Kidney (tissue), 13 donors: ENCODE measurements at regions not wholly inside any gene's neighbourhood (a gene's known extent, or its start where the extent isn't known, plus 50 kb on each side); places are given as distances from the start of the nearest gene placed in this dataset.
A peak's percentile ranks its signal among the peaks of the same experiment; 100 is the strongest.

Experiments
- DNase-seq, 5 donors: peaks; one replicate each; pipeline ENCODE4 v3.0.0-alpha.2; 2013 to 2020
- FAIRE-seq: peaks from 2 replicates; lab custom pipeline; 2012; peaks lifted over from hg19 to GRCh38; lab: Jason Lieb, UNC
- H3K27ac ChIP-seq, 2 donors: one replicate each; pipeline ENCODE4 v1.7.0; 2013; ENCODE audit warnings: low read depth in 2 of 2, low read length in 2 of 2, inconsistent platforms in 1 of 2
- H3K27me3 ChIP-seq: one replicate; pipeline ENCODE4 v1.7.1; 2013; ENCODE audit warnings: low read length, inconsistent platforms; ENCODE audit not compliant: control insufficient read depth, insufficient read depth
- H3K36me3 ChIP-seq, 3 donors: one replicate each; pipeline versions ENCODE4 v1.7.0 to v1.7.1; 2013; ENCODE audit warnings: low read length in 3 of 3, control low read depth in 1 of 3, inconsistent platforms in 1 of 3; ENCODE audit not compliant: insufficient read depth in 3 of 3, control insufficient read depth in 2 of 3
- H3K4me1 ChIP-seq, 3 donors: one replicate each; pipeline versions ENCODE4 v1.7.0 to v1.7.1; 2013; ENCODE audit warnings: low read length in 3 of 3, inconsistent platforms in 1 of 3, low read depth in 1 of 3; ENCODE audit not compliant: control insufficient read depth in 2 of 3, insufficient read depth in 2 of 3
- H3K4me3 ChIP-seq, 3 donors: one replicate each; pipeline versions ENCODE4 v1.7.0 to v1.8.1; 2013; ENCODE audit warnings: low read length in 3 of 3, control low read depth in 1 of 3, inconsistent platforms in 1 of 3
- H3K9ac ChIP-seq, 3 donors: one replicate each; pipeline versions ENCODE4 v1.7.0 to v1.7.1; 2013; ENCODE audit warnings: low read length in 3 of 3, control low read depth in 1 of 3, inconsistent platforms in 1 of 3
- H3K9me3 ChIP-seq, 3 donors: one replicate each; pipeline versions ENCODE4 v1.7.0 to v1.7.1; 2013; ENCODE audit warnings: low read length in 3 of 3, control low read depth in 1 of 3, inconsistent platforms in 1 of 3; ENCODE audit not compliant: control insufficient read depth in 2 of 3, insufficient read depth in 1 of 3
- CTCF ChIP-seq: IDR thresholded peaks from 3 replicates; pipeline ENCODE4 v1.5.1; 2012; ENCODE audit warnings: mild to moderate bottlenecking, moderate library complexity, borderline replicate concordance; ENCODE audit not compliant: insufficient read depth; ENCODE audit errors: extremely low read depth
- intact Hi-C: fragments of 100-400 bp; cut with DNase I; formaldehyde crosslinking; loops from one replicate; pipeline ENCODE4 v1.11.1; 2022
- donor health status: control.
- donor health status: control.
- donor health status: control.
- donor health status: control.
- donor health status: control.
- donor health status: DM: yes; HTN: yes; CAD: no.
- donor health status: Normal renal cell carcinoma (clear cell type).

GRCh38 chr4:119854364-119854763 is 212.3 kb downstream of the MAD2L1 start:
- H3K36me3 ChIP-seq, result no peaks in the 10 kb centered on the region
- intact Hi-C loops, result no loop called here
- TF ChIP-seq CTCF, result no peak
- H3K27ac ChIP-seq, result no peak overlapping the region
- H3K9me3 ChIP-seq, result no peaks in the 10 kb centered on the region
- no peaks in the 10 kb centered on the region for H3K27me3 ChIP-seq
- no peak overlapping the region for H3K9ac ChIP-seq
- H3K4me3 ChIP-seq, result no peak overlapping the region
- H3K4me1 ChIP-seq, result no peaks in the 10 kb centered on the region
- FAIRE-seq (no peak), DNase-seq (no peak)

DNA sequence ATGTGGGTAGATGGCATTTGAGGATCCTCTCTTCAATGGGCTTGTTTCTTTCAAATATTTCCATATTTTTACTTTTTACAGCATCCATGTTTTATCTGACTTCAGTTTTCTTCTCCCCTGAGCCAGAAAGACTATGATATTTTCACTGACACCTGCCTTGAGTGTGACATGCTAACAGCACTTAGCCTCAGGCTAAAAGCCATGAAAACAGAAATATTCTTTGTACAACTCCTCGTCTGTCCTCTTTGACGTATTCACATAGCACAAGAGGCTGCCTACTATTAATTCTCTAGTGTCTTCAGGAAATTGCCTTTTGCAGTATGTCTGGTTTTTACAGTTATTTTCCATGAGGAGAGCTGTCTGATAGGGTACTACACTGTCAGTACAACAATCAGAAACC is 215.0 kb downstream of the MAD2L1 start:
- TF ChIP-seq CTCF, result no peak
- Histone ChIP-seq H3K27ac (no peak overlapping the region), H3K36me3 (no peaks in the 10 kb centered on the region), H3K9ac (no peak overlapping the region), H3K4me3 (no peak overlapping the region), H3K27me3 (no peaks in the 10 kb centered on the region), H3K9me3 (no peaks in the 10 kb centered on the region), H3K4me1 (no peaks in the 10 kb centered on the region)
- intact Hi-C loops, result no loop called here
- DNase-seq (no peak), FAIRE-seq (no peak)

DNA sequence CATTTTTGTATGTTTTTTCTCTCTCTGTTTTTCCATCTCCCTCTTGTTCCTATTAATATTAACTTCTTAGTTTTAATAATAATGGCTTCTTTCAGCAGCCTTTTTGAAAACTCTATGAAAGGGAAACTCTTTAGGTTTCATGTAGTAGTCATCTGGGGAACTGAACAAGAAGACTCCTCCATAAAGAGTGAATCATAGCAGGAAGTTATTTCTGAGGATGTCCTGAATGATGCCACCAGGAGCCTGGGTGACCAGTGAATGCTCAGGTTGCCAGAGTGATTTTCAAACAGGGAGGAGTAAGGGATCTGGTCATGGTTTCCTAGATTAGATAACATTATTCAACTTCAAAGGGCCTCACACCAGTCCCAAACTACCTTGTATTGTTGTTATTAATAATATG is 212.8 kb upstream of the PDE5A start:
- TF ChIP-seq CTCF, result no peak
- H3K4me3 ChIP-seq, result no peak overlapping the region

DNA sequence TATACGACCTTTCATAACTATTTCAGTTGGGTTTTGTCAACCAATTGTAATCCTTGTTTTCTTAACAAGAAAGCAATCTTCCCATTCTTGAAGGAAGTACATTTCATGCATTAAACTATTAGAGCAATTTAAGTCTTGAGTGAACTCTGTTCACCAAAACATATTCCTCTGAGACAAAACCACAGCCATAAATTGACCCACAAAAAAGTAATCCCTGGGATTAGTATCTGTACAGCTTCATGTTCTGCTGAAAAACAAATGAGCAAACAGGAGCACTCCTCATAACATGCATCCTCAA is 207.0 kb upstream of the PDE5A start:
- no peak for FAIRE-seq
- intact Hi-C loops, result no loop called here
- no peak overlapping the region for H3K4me3 ChIP-seq
- no peak for TF ChIP-seq CTCF
- H3K27me3 ChIP-seq, result no peaks in the 10 kb centered on the region
- H3K36me3 ChIP-seq, result no peaks in the 10 kb centered on the region
- peak in 1 of 5 donors; percentile 13 for DNase-seq
- no peak overlapping the region for H3K27ac ChIP-seq
- no peaks in the 10 kb centered on the region for H3K9me3 ChIP-seq
- H3K4me1 ChIP-seq, result no peaks in the 10 kb centered on the region
- no peak overlapping the region for H3K9ac ChIP-seq

More for the DNA sequence above, 212.8 kb upstream of the PDE5A start:
- Histone ChIP-seq H3K27me3 (no peaks in the 10 kb centered on the region), H3K9me3 (no peaks in the 10 kb centered on the region), H3K9ac (no peak overlapping the region), H3K4me1 (no peaks in the 10 kb centered on the region), H3K27ac (no peak overlapping the region), H3K36me3 (no peaks in the 10 kb centered on the region)
- intact Hi-C loops, result no loop called here
- DNase-seq (no peak), FAIRE-seq (no peak)
